Stimulated activated CD8-positive, alpha-beta memory T cell treated with anti-CD3 and anti-CD28 coated beads, Interleukin-7, amount 100 ng/mL, for 4 hours (primary cell): ENCODE measurements at regions not wholly inside any gene's neighbourhood (a gene's known extent, or its start where the extent isn't known, plus 50 kb on each side); places are given as distances from the start of the nearest gene placed in this dataset.

Experiments
- DNase-seq, 2 donors: peaks; one replicate each; pipeline ENCODE4 v3.0.0-alpha.2; 2020; ENCODE audit warnings: low read depth in 2 of 2

GRCh38 chr2:48254839-48255238 is 59.6 kb upstream of the FOXN2 start:
- no peak for DNase-seq

GRCh38 chr2:48257456-48257855 is 57.0 kb upstream of the FOXN2 start:
- no peak for DNase-seq

GRCh38 chr2:48258481-48259149 is 55.9 kb upstream of the FOXN2 start:
- DNase-seq, result no peak

GRCh38 chr2:48259811-48260210 is 54.7 kb upstream of the FOXN2 start:
- no peak for DNase-seq

- no peak for DNase-seq
Observed at GRCh38 chr2:48264627-48265026, 49.9 kb upstream of the FOXN2 start.
